Fibroblast of skin of left quadriceps (primary cell): ENCODE measurements at regions not wholly inside any gene's neighbourhood (a gene's known extent, or its start where the extent isn't known, plus 50 kb on each side); places are given as distances from the start of the nearest gene placed in this dataset.
"Not testable (repeated sequence)": the region's sequence is repeated elsewhere in the genome, so short reads cannot be mapped to it uniquely, and the experiment has no call there.

ENCODE experiments used
- DNase-seq, 2 experiments: peaks; one replicate each; pipeline ENCODE4 v3.0.0-alpha.2; 2013; ENCODE audit warnings: low read depth in 2 of 2

DNA sequence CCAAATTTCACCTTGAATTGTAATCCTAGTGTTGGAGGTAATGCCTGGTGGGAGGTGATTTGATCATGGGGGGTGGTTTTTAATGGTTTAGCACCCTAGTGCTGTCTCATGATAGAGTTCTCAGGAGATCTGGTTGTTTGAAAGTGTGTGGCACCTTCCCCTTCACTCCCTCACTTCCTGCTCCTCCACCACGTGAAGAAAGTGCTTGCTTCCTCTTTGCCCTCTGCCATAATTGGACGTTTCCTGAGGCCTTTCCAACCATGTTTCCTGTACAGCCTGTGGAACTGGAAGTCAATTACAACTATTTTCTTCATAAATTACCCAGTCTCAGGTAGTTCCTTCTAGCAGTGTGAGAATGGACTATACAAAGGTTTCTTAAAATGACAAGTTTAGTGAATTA lies 251.8 kb upstream of the NETO1 start:
- no peak for DNase-seq

GRCh38 chr18:73118121-73118816 lies 250.5 kb upstream of the NETO1 start:
- peak; percentile 42 to 47 for DNase-seq

GRCh38 chr18:73110307-73110706 lies 242.5 kb upstream of the NETO1 start:
- no peak for DNase-seq

DNA sequence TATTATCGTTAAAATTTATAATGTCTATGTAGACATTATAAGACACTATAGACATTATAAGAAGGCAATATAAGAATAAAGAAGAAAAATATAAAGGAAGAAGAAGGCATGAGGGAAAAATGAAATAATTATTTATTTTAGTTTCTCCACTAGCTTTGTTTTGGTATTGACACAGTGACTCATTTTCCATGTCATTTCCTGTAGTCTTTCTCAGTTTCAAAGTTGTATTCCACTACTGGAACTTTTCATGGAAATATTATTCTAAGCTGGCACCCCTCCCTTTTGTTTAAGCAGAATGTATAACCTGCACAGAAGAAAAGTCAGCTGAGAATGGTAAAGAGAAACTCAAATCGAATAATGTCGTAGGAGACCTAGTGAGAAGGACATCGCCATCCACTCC lies 234.2 kb upstream of the NETO1 start:
- DNase-seq, result no peak

- DNase-seq, result not testable (repeated sequence)
Observed at GRCh38 chr18:73101491-73101890, 233.7 kb upstream of the NETO1 start.

DNA sequence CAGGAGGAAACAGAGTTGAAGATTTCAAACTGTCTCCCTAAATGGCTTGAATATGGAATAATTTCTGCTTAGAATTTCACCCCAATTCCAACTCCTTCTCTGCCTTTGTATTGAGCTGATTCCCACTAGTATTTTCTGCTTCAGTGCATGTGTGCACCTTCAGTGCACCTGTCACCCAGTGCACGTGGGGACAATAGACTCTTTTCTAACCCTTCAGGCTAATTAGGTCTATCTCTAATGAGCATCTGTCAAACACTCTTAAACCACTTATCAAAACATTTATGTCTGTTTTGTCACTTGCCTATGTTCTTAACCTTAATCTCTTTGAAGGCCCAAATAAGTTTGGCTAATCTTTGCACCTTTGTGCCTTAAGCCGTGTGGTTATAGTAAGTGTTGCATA lies 232.0 kb upstream of the NETO1 start:
- DNase-seq, result no peak

DNA sequence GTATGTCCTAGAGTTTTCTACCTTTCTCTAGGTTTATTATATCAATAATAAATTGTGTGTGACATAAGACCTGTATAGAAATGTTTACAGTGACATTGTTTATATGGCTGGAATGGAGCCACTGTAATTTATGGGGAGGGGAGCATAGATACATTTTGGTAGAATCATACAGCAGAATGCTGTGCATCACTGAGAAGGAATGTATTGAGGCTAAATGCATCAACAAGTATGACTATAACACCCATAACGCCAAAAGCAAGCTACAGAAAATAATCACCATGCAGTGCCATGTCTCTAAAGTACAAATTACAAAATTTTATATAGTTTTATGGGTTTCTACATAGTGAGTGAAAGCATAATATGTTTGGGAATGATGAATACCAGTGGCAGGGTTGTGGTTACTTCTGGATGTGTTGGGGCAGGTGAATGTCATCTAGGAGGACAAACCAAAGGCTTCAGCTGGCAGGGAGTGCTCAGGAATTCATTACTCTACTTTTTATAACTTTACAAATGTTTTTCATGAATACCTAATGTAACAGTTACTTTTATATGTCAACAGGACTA lies 226.0 kb upstream of the NETO1 start:
- no peak for DNase-seq

DNA sequence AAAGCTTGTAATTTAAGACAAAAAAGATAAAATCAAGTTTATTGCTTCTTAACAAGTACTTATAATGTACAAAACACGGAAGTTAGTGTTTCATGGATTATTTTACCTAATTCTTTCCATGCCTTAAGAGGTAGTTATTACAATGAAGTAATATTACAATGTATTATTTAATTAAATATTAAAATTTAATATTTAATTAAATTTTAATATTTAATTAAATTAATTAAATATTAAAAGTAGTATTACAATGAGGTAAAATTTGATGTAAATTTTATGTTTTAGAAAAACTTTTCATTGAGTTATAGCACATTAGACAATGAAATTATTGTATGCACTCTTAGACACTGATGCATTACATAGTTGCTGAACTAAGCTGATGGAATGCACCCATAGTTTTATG lies 220.7 kb upstream of the NETO1 start:
- DNase-seq, result no peak

DNA sequence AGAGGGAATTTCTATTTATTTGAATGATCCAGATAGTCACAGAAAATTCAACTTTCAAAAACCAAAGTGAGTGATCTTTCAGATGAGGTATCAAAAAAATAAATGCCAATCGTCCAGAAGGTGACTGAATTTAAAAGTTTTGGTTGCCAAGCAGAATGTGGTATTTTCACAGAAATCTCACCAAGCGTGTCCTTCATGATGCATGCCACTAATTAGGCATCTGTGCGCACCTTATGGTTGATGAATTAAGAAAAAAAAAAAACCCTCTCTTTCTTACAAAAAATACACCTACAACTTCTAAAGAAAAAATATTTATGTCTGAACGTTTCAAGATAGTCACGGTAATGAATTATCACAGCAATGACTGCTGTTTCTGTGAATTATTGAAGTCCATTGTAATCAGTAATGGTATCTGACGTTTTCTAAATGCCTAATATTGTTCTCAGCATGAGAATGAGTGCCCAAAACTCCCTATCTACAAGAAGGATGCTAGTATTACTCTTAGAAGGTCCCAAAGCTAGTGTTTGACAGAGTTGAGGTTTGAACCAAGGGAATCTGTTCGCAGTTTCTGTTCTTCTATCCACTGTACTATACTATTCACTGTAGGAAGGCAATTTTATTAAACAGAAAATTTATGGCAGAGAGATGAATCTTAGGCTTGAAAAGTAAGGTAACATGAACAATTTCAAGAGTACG lies 219.6 kb upstream of the NETO1 start:
- DNase-seq, result no peak

- DNase-seq, result no peak
Observed at GRCh38 chr18:73079920-73080319, 212.1 kb upstream of the NETO1 start.

DNA sequence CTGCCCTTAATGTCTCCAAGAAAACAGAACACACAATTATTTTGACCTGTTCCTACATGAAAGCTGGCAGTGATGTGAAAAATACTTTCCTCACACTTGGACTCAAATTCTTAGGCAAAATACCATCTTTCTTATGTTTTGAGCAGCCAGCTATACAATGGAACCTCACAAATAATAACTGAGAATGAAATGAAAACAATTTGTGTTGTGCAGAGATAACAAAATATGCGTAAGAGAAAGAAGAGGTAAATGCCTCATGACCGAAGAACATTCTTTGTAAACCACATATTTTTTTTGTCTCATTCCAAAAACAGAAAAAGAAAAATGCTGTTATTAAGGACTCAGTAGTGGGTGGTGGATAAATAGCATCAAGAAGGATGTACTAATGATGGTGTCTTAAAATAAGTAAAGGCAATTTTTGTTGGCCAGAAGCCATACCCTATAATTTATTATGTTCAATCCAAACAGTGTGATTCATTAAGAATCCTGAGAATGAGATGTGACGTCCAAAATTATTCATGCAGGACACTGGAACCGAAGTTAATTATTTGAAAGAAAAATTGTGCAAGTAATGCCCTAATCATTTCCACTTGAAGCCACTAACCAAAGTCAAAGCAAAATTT lies 193.0 kb upstream of the NETO1 start:
- DNase-seq, result peak; percentile 8 to 20

DNA sequence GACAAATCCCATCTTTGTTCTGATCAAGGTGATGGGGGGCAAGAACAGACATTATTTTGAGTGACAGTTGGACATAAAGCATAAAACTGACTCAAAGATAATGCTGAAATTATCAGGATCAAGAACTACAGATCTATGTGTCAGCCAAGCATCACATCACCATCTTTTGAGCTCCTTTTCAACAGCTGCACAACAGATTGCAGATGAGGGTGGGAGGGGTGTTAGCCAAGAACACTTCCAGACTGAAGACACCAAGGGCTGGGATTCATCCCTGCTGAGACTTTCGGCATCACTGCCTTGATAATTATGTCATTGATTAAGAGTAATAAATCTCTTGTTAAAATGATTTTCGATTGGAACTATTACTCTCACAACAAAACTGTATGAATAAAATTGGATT lies 191.5 kb upstream of the NETO1 start:
- DNase-seq, result no peak

GRCh38 chr18:73047688-73048087 lies 179.9 kb upstream of the NETO1 start:
- DNase-seq, result no peak

DNA sequence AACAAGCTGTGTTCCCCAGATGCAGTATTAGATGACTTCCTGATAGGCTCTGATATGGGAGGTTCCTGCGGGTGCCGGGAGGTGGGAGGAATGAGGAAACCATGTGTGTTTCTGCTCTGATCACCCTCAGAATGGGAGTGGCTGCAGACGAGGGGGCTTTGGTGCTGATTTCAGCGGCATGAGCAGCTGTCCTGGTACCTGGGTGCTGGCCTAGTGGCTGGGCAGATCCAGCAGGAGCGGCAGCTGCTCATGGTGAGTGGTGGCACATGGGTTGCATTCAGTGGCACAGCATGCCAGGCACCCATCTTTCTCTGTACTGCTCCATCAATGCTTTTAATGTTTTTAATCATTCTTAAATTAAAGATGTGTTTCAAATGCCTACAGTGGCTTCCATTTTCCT lies 177.2 kb upstream of the NETO1 start:
- DNase-seq, result no peak

DNA sequence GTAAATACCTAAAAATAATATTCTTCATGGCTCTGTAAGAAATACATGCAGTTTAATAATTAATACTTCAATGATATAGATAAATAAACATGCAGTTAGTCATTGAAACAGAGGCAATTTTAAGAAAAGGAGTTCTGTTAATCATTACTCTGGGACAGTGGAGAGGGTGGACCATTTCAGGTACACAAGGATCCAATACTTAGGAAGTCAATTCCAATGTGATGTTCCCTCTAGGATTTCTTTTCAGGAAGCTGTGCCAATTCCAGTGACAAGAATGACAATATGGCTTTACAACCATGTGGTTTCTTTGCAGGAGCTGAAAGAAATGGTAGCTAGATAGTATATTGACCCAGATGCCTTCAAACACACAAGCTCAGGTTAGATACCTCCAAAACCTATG lies 175.8 kb upstream of the NETO1 start:
- no peak for DNase-seq

GRCh38 chr18:73043211-73043610 lies 175.4 kb upstream of the NETO1 start:
- no peak for DNase-seq

- no peak for DNase-seq
Observed at GRCh38 chr18:73040247-73040646, 172.5 kb upstream of the NETO1 start.

GRCh38 chr18:73038336-73038735 lies 170.5 kb upstream of the NETO1 start:
- no peak for DNase-seq

DNA sequence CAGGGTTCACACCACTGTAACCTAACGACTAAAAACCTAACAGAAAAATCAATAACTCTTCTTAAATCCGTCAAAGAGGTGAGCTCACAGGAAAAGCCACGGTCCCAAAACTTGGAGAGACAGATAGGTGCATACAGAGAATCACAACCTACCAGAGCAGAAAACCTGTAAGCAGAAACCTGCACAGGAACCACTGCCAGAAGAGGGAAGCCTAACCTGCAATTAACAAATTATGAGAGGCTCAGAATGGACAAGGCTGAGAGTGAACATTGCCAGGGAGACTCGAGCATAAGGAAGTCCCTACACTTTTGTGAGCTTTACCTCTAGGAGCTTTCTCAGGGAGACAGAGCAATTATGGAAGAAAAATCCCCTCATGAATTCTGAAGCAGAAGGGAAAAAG lies 156.2 kb upstream of the NETO1 start:
- DNase-seq, result no peak

- DNase-seq, result no peak
Observed at GRCh38 chr18:73009691-73010090, 141.9 kb upstream of the NETO1 start.

- no peak for DNase-seq
Observed at GRCh38 chr18:73007915-73008308, 140.1 kb upstream of the NETO1 start.

GRCh38 chr18:73007195-73007914 lies 139.6 kb upstream of the NETO1 start:
- no peak for DNase-seq
